DMS53 treated with DMSO at 0.1 percent for 48 hours (cell line): ENCODE measurements at regions not wholly inside any gene's neighbourhood (a gene's known extent, or its start where the extent isn't known, plus 50 kb on each side); places are given as distances from the start of the nearest gene placed in this dataset.
"Not testable (repeated sequence)": the region's sequence is repeated elsewhere in the genome, so short reads cannot be mapped to it uniquely, and the experiment has no call there.

Source experiments
- DNase-seq: peaks from one replicate; lab custom pipeline; 2025; ENCODE audit not compliant: unreplicated experiment; lab: John Stamatoyannopoulos, UW

- no peak for DNase-seq
Observed at GRCh38 chr16:72464597-72465368, 292.8 kb upstream of the PMFBP1 start.

- no peak for DNase-seq
Observed at GRCh38 chr16:72464052-72464451, 292.1 kb upstream of the PMFBP1 start.

- DNase-seq: no peak
Observed at GRCh38 chr16:72458035-72458434, 286.1 kb upstream of the PMFBP1 start.

- DNase-seq: no peak
Observed at GRCh38 chr16:72457243-72457940, 285.4 kb upstream of the PMFBP1 start.

GRCh38 chr16:72455743-72456659, 284.0 kb upstream of the PMFBP1 start:
- no peak for DNase-seq

- not testable (repeated sequence) for DNase-seq
Observed at GRCh38 chr16:72453856-72454255, 281.9 kb upstream of the PMFBP1 start.

GRCh38 chr16:72444696-72445095, 272.7 kb upstream of the PMFBP1 start:
- no peak for DNase-seq

- no peak for DNase-seq
Observed at GRCh38 chr16:72443809-72444208, 271.9 kb upstream of the PMFBP1 start.

GRCh38 chr16:72442385-72443158, 270.6 kb upstream of the PMFBP1 start:
- DNase-seq: no peak

- DNase-seq: no peak
Observed at GRCh38 chr16:72437891-72438290, 265.9 kb upstream of the PMFBP1 start.

GRCh38 chr16:72434159-72434558, 262.2 kb upstream of the PMFBP1 start:
- DNase-seq: no peak

GRCh38 chr16:72430121-72430520, 258.2 kb upstream of the PMFBP1 start:
- no peak for DNase-seq

- no peak for DNase-seq
Observed at GRCh38 chr16:72429671-72430081, 257.7 kb upstream of the PMFBP1 start.

GRCh38 chr16:72428681-72429376, 256.9 kb upstream of the PMFBP1 start:
- no peak for DNase-seq

GRCh38 chr16:72427783-72428331, 255.9 kb upstream of the PMFBP1 start:
- DNase-seq: no peak

- no peak for DNase-seq
Observed at GRCh38 chr16:72427051-72427782, 255.3 kb upstream of the PMFBP1 start.

GRCh38 chr16:72426386-72426785, 254.4 kb upstream of the PMFBP1 start:
- DNase-seq: no peak

GRCh38 chr16:72425571-72426341, 253.8 kb upstream of the PMFBP1 start:
- DNase-seq: no peak
